CD14-positive monocyte (primary cell): ENCODE measurements at regions not wholly inside any gene's neighbourhood (a gene's known extent, or its start where the extent isn't known, plus 50 kb on each side); places are given as distances from the start of the nearest gene placed in this dataset.

Source experiments
- DNase-seq, 3 donors: peaks; one replicate each; pipeline ENCODE4 v3.0.0-alpha.2; 2011 to 2022
- H2AFZ ChIP-seq: 2 replicates; pipeline ENCODE4 v1.6.0; 2012; ENCODE audit warnings: mild to moderate bottlenecking, low read depth, low read length, inconsistent platforms; ENCODE audit not compliant: insufficient read depth, poor library complexity, severe bottlenecking
- H3K27ac ChIP-seq, 2 donors: 1 replicate in 1 of 2; 2 replicates in 1 of 2; pipeline ENCODE4 v1.5.1; 2012 to 2013; ENCODE audit warnings: low read length in 2 of 2, control low read depth in 1 of 2, inconsistent platforms in 1 of 2, low read depth in 1 of 2, mild to moderate bottlenecking in 1 of 2
- H3K27me3 ChIP-seq, 2 donors: one replicate each; pipeline versions ENCODE4 v1.6.0 to v1.6.1; 2011 to 2013; ENCODE audit warnings: low read length in 2 of 2; ENCODE audit not compliant: control insufficient read depth in 2 of 2, insufficient read depth in 2 of 2
- H3K36me3 ChIP-seq, 2 donors: replicated peaks in 1 of 2; 1 replicate in 1 of 2; 2 replicates in 1 of 2; pipeline versions ENCODE4 v1.5.1 to v1.6.1; 2012 to 2013; ENCODE audit warnings: low read length in 2 of 2, control low read depth in 1 of 2, inconsistent platforms in 1 of 2, mild to moderate bottlenecking in 1 of 2; ENCODE audit not compliant: insufficient read depth in 2 of 2, control insufficient read depth in 1 of 2
- H3K4me1 ChIP-seq, 2 donors: 1 replicate in 1 of 2; 2 replicates in 1 of 2; pipeline versions ENCODE4 v1.5.1 to v1.6.1; 2012 to 2013; ENCODE audit warnings: low read length in 2 of 2, control low read depth in 1 of 2, inconsistent platforms in 1 of 2, mild to moderate bottlenecking in 1 of 2, moderate library complexity in 1 of 2; ENCODE audit not compliant: insufficient read depth in 2 of 2, control insufficient read depth in 1 of 2
- H3K4me2 ChIP-seq: replicated peaks from 2 replicates; pipeline ENCODE3; 2012; ENCODE audit warnings: low read length, moderate library complexity, mild to moderate bottlenecking; ENCODE audit not compliant: poor library complexity, severe bottlenecking; ENCODE audit errors: extremely low read depth
- H3K4me3 ChIP-seq, 3 experiments: fragments of 200-600 bp in 1 of 3; sonication (generic) in 1 of 3; replicated peaks in 1 of 3; 1 replicate in 2 of 3; 2 replicates in 1 of 3; pipeline ENCODE4 v1.5.1; 2011 to 2013; ENCODE audit warnings: low read length in 3 of 3, mild to moderate bottlenecking in 3 of 3, control low read depth in 2 of 3, low read depth in 2 of 3, inconsistent platforms in 1 of 3, moderate library complexity in 1 of 3
- H3K79me2 ChIP-seq: 2 replicates; pipeline ENCODE4 v1.6.0; 2012; ENCODE audit warnings: mild to moderate bottlenecking, control low read depth, inconsistent platforms, low read length, moderate library complexity; ENCODE audit not compliant: insufficient read depth
- H3K9ac ChIP-seq: 2 replicates; pipeline ENCODE4 v1.6.0; 2017; ENCODE audit warnings: low read length, mild to moderate bottlenecking; ENCODE audit not compliant: insufficient read depth, poor library complexity, severe bottlenecking
- H3K9me3 ChIP-seq, 2 donors: replicated peaks in 1 of 2; 1 replicate in 1 of 2; 2 replicates in 1 of 2; pipeline versions ENCODE4 v1.5.1 to v1.6.1; 2012 to 2013; ENCODE audit warnings: low read length in 2 of 2, control low read depth in 1 of 2; ENCODE audit not compliant: control insufficient read depth in 1 of 2, insufficient read depth in 1 of 2
- H4K20me1 ChIP-seq: 2 replicates; pipeline ENCODE4 v1.6.0; 2012; ENCODE audit warnings: mild to moderate bottlenecking, low read length, control low read depth, moderate library complexity; ENCODE audit not compliant: insufficient read depth
- H3K27ac Mint-ChIP-seq, 7 donors: one replicate each; pipeline ENCODE4 v1.8.0; 2020; ENCODE audit warnings: mild to moderate bottlenecking in 7 of 7, mixed read lengths in 7 of 7, moderate library complexity in 6 of 7, inconsistent platforms in 2 of 7
- H3K27me3 Mint-ChIP-seq, 3 donors: one replicate each; pipeline ENCODE4 v1.8.0; 2021 to 2022; ENCODE audit warnings: low read depth in 3 of 3, mild to moderate bottlenecking in 3 of 3, mixed read lengths in 3 of 3, moderate library complexity in 3 of 3, inconsistent platforms in 1 of 3
- H3K36me3 Mint-ChIP-seq, 2 donors: one replicate each; pipeline ENCODE4 v1.8.0; 2020; ENCODE audit warnings: mixed read lengths in 2 of 2, inconsistent platforms in 1 of 2, mild to moderate bottlenecking in 1 of 2
- H3K4me1 Mint-ChIP-seq: one replicate; pipeline ENCODE4 v1.8.0; 2020; ENCODE audit warnings: mild to moderate bottlenecking, mixed read lengths
- H3K4me3 Mint-ChIP-seq, 2 donors: one replicate each; pipeline ENCODE4 v1.8.0; 2020; ENCODE audit warnings: mild to moderate bottlenecking in 2 of 2, mixed read lengths in 2 of 2, moderate library complexity in 1 of 2
- H3K9me3 Mint-ChIP-seq, 7 donors: one replicate each; pipeline ENCODE4 v1.8.0; 2020 to 2022; ENCODE audit warnings: mixed read lengths in 7 of 7, mild to moderate bottlenecking in 6 of 7, moderate library complexity in 6 of 7, inconsistent platforms in 2 of 7
- WGBS: methylation state at CpG from one replicate; pipeline ENCODE4 v1.1.5; 2013; ENCODE audit warnings: missing lambda C conversion rate; ENCODE audit not compliant: insufficient coverage; 5-methylcytosine and 5-hydroxymethylcytosine counted together
- intact Hi-C, 2 donors: fragments of 100-400 bp; cut with micrococcal nuclease; formaldehyde crosslinking; loops; one replicate each; pipeline versions ENCODE4 v1.15.0 to v1.15.1; 2023
- TF ChIP-seq, protein P1 (sequence below): fragments of 200-600 bp; IDR thresholded peaks from one replicate; pipeline ENCODE4 v1.8.0; 2022; ENCODE audit warnings: antibody characterized with exemption, mild to moderate bottlenecking

DNA sequence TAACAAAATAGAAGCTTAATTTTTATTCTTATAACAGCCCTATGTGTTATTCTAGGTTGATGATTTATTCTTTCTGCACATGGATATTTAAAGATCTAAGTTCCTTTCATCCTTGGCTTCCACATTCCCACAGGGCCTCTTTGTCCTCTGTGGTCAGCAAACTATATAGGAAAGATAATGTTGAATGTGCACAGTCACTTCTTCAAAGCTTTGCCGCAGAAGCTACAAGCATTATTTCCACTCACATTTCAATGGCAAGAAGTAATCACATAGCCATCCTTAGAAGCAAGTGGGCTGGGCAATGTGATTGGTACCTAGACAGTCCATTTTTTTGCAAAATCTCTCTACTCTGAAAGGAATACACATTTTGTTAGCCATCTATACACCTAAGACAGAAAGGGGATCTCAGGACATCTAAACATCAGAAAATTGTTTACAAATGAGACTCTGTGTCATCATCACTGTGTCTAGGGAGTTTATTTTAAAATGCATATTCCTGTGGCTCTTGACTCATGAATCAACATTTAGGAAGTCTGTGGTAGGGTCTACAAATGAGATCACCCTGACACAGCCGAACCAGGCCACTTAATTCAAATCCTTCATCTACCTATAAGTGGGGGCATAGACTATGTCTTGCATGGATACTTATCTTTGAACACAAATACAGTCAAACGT, 1060.5 kb downstream of the XPNPEP1 start:
- no peak overlapping the region for H3K9ac ChIP-seq
- intact Hi-C loops, result no loop called here
- H3K27me3 Mint-ChIP-seq, result no peaks in the 10 kb centered on the region
- H3K27ac Mint-ChIP-seq, result no peak overlapping the region
- H3K36me3 ChIP-seq, result no peaks in the 10 kb centered on the region
- no peak overlapping the region for H2AFZ ChIP-seq
- DNase-seq, result no peak
- H3K4me3 Mint-ChIP-seq, result no peak overlapping the region
- H3K27ac ChIP-seq, result no peak overlapping the region
- peaks cover 0 to 4% of the 10 kb centered on the region in 2 donors for H3K9me3 ChIP-seq
- no CpG with 5 or more reads among the region's 3 CpGs for WGBS
- no peaks in the 10 kb centered on the region for H4K20me1 ChIP-seq
- no peaks in the 10 kb centered on the region for H3K27me3 ChIP-seq
- H3K4me2 ChIP-seq, result no peak overlapping the region
- no peaks in the 10 kb centered on the region for H3K4me1 ChIP-seq
- no peaks in the 10 kb centered on the region for H3K4me1 Mint-ChIP-seq
- no peak overlapping the region for H3K4me3 ChIP-seq
- H3K36me3 Mint-ChIP-seq, result no peaks in the 10 kb centered on the region
- H3K9me3 Mint-ChIP-seq, result peaks cover 0 to 3% (median 0%) of the 10 kb centered on the region in 7 donors
- TF ChIP-seq, protein P1, sequence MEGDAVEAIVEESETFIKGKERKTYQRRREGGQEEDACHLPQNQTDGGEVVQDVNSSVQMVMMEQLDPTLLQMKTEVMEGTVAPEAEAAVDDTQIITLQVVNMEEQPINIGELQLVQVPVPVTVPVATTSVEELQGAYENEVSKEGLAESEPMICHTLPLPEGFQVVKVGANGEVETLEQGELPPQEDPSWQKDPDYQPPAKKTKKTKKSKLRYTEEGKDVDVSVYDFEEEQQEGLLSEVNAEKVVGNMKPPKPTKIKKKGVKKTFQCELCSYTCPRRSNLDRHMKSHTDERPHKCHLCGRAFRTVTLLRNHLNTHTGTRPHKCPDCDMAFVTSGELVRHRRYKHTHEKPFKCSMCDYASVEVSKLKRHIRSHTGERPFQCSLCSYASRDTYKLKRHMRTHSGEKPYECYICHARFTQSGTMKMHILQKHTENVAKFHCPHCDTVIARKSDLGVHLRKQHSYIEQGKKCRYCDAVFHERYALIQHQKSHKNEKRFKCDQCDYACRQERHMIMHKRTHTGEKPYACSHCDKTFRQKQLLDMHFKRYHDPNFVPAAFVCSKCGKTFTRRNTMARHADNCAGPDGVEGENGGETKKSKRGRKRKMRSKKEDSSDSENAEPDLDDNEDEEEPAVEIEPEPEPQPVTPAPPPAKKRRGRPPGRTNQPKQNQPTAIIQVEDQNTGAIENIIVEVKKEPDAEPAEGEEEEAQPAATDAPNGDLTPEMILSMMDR, result no peak
- H3K79me2 ChIP-seq, result no peaks in the 10 kb centered on the region

DNA sequence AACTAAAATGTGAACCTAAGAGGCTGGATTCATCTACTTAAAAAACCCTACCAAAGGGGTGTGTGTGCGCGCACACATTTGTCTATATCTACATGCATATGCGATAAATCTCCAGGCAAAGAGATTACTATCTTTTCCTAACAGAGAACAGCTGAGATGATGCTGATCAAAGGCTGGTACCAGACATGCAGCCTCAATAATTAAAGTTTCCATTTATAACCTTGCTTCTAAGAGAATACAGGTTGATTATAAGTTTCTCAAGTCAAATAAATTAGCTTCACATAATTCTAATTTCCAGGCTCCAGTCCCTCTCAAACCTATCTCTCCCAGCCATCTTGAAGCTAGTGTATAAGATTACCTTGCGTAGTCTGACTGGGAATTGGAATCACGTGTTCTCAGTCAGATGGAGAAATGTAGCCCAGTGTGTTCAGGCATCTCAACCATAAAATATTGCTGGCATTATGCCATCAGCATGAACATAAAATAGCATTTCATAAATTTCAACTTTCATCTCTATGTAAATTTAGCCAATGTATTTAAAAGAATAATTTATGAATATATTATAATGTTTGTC, 1062.0 kb downstream of the XPNPEP1 start:
- Mint-ChIP-seq H3K27me3 (no peaks in the 10 kb centered on the region), H3K27ac (no peak overlapping the region), H3K36me3 (no peaks in the 10 kb centered on the region), H3K9me3 (peaks cover 0 to 3% (median 0%) of the 10 kb centered on the region in 7 donors), H3K4me1 (no peaks in the 10 kb centered on the region), H3K4me3 (no peak overlapping the region)
- no peaks in the 10 kb centered on the region for H3K36me3 ChIP-seq
- peaks cover 0 to 4% of the 10 kb centered on the region in 2 donors for H3K9me3 ChIP-seq
- DNase-seq, result no peak
- no peak overlapping the region for H3K4me2 ChIP-seq
- no peak overlapping the region for H3K9ac ChIP-seq
- no peak overlapping the region for H2AFZ ChIP-seq
- no CpG with 5 or more reads among the region's 5 CpGs for WGBS
- H3K27ac ChIP-seq, result no peak overlapping the region
- intact Hi-C loops, result no loop called here
- TF ChIP-seq, protein P1, result no peak
- no peaks in the 10 kb centered on the region for H3K27me3 ChIP-seq
- no peaks in the 10 kb centered on the region for H4K20me1 ChIP-seq
- H3K4me3 ChIP-seq, result no peak overlapping the region
- no peaks in the 10 kb centered on the region for H3K4me1 ChIP-seq
- no peaks in the 10 kb centered on the region for H3K79me2 ChIP-seq
